ENCODE measurements at regions not wholly inside any gene's neighbourhood (a gene's known extent, or its start where the extent isn't known, plus 50 kb on each side); places are given as distances from the start of the nearest gene placed in this dataset.

- H3K27ac Mint-ChIP-seq = no peak overlapping the region
- H3K27ac ChIP-seq (ENCODE audit: low read depth in 1 of 2, low read length in 2 of 2) = no peak overlapping the region
- H3K79me2 ChIP-seq (ENCODE audit: insufficient read depth, low read length) = no peaks in the 10 kb centered on the region
- no peak for TF ChIP-seq CTCF (IDR thresholded peaks at IDR 0.05)
- no peak overlapping the region for H3K4me2 ChIP-seq (replicated peaks; ENCODE audit: extremely low read depth, low read length, poor library complexity, severe bottlenecking)
- no peaks in the 10 kb centered on the region for H4K20me1 ChIP-seq (ENCODE audit: insufficient read depth, low read length)
- no peaks in the 10 kb centered on the region for H3K27me3 ChIP-seq (ENCODE audit: control insufficient read depth in 2 of 2, insufficient read depth in 2 of 2, low read length in 2 of 2)
- intact Hi-C loops (cut with micrococcal nuclease) = no loop called here
- no peak overlapping the region for H3K9ac ChIP-seq (ENCODE audit: insufficient read depth, low read length, poor library complexity, severe bottlenecking)
- no peaks in the 10 kb centered on the region for H3K36me3 ChIP-seq (replicated peaks in 1 of 2; ENCODE audit: control insufficient read depth in 1 of 2, insufficient read depth in 2 of 2, low read length in 2 of 2)
- no peaks in the 10 kb centered on the region for H3K4me1 Mint-ChIP-seq
- peaks cover 0 to 3% of the 10 kb centered on the region in 2 donors for H3K9me3 ChIP-seq (replicated peaks in 1 of 2; ENCODE audit: control insufficient read depth in 1 of 2, insufficient read depth in 1 of 2, low read length in 2 of 2)
- DNase-seq = no peak
- H3K4me3 ChIP-seq (replicated peaks in 1 of 3; ENCODE audit: low read depth in 2 of 3, low read length in 3 of 3) = no peak overlapping the region
- H2AFZ ChIP-seq (ENCODE audit: insufficient read depth, low read depth, low read length, poor library complexity, severe bottlenecking) = no peak overlapping the region
- peaks cover 5 to 8% (median 5%) of the 10 kb centered on the region in 3 donors for H3K27me3 Mint-ChIP-seq (ENCODE audit: low read depth in 3 of 3)
- 94% methylated on average over 3 of the region's 3 CpGs for WGBS (ENCODE audit: insufficient coverage)
- H3K36me3 Mint-ChIP-seq = no peaks in the 10 kb centered on the region
- no peaks in the 10 kb centered on the region for H3K4me1 ChIP-seq (ENCODE audit: control insufficient read depth in 1 of 2, insufficient read depth in 2 of 2, low read length in 2 of 2)
- peaks cover 0 to 6% (median 4%) of the 10 kb centered on the region in 7 donors for H3K9me3 Mint-ChIP-seq
- no peak overlapping the region for H3K4me3 Mint-ChIP-seq
Observed at GRCh38 chr15:52870015-52870414, 79.9 kb upstream of the ONECUT1 start.

- Histone ChIP-seq H3K9me3 (replicated peaks in 1 of 2; ENCODE audit: control insufficient read depth in 1 of 2, insufficient read depth in 1 of 2, low read length in 2 of 2) (peaks cover 0 to 6% of the 10 kb centered on the region in 2 donors), H3K4me1 (ENCODE audit: control insufficient read depth in 1 of 2, insufficient read depth in 2 of 2, low read length in 2 of 2) (no peaks in the 10 kb centered on the region), H3K36me3 (replicated peaks in 1 of 2; ENCODE audit: control insufficient read depth in 1 of 2, insufficient read depth in 2 of 2, low read length in 2 of 2) (no peaks in the 10 kb centered on the region), H3K9ac (ENCODE audit: insufficient read depth, low read length, poor library complexity, severe bottlenecking) (no peak overlapping the region), H3K4me2 (replicated peaks; ENCODE audit: extremely low read depth, low read length, poor library complexity, severe bottlenecking) (no peak overlapping the region), H3K4me3 (replicated peaks in 1 of 3; ENCODE audit: low read depth in 2 of 3, low read length in 3 of 3) (no peak overlapping the region), H2AFZ (ENCODE audit: insufficient read depth, low read depth, low read length, poor library complexity, severe bottlenecking) (no peak overlapping the region), H3K27ac (ENCODE audit: low read depth in 1 of 2, low read length in 2 of 2) (no peak overlapping the region), H4K20me1 (ENCODE audit: insufficient read depth, low read length) (no peaks in the 10 kb centered on the region), H3K27me3 (ENCODE audit: control insufficient read depth in 2 of 2, insufficient read depth in 2 of 2, low read length in 2 of 2) (no peaks in the 10 kb centered on the region), H3K79me2 (ENCODE audit: insufficient read depth, low read length) (no peaks in the 10 kb centered on the region)
- TF ChIP-seq CTCF (IDR thresholded peaks at IDR 0.05) = no peak
- WGBS (ENCODE audit: insufficient coverage) = 82% methylated on average over 3 of the region's 5 CpGs
- H3K27ac Mint-ChIP-seq = no peak overlapping the region
- DNase-seq = no peak
- peaks cover 2 to 7% (median 3%) of the 10 kb centered on the region in 3 donors for H3K27me3 Mint-ChIP-seq (ENCODE audit: low read depth in 3 of 3)
- peaks cover 3 to 11% (median 5%) of the 10 kb centered on the region in 7 donors for H3K9me3 Mint-ChIP-seq
- no peak overlapping the region for H3K4me3 Mint-ChIP-seq
- H3K36me3 Mint-ChIP-seq = no peaks in the 10 kb centered on the region
- no peaks in the 10 kb centered on the region for H3K4me1 Mint-ChIP-seq
- intact Hi-C loops (cut with micrococcal nuclease) = no loop called here
Observed at GRCh38 chr15:52866698-52867097, 76.6 kb upstream of the ONECUT1 start.

Measured in CD14-positive monocyte (primary cell).